Mesenchymal stem cell (in vitro differentiated cells and primary cell): ENCODE measurements at regions not wholly inside any gene's neighbourhood (a gene's known extent, or its start where the extent isn't known, plus 50 kb on each side); places are given as distances from the start of the nearest gene placed in this dataset.

Experiments used
- DNase-seq: peaks from one replicate; pipeline ENCODE4 v3.0.0-alpha.2; 2013
- H2AFZ ChIP-seq: one replicate; pipeline ENCODE4 v1.6.1; 2013; ENCODE audit warnings: low read depth, mild to moderate bottlenecking, control low read depth, inconsistent platforms, low read length, moderate library complexity
- H2AK5ac ChIP-seq: 2 replicates; pipeline ENCODE4 v1.6.1; 2013; ENCODE audit warnings: low read length, moderate library complexity, mild to moderate bottlenecking, inconsistent platforms; ENCODE audit not compliant: severe bottlenecking
- H2BK120ac ChIP-seq: one replicate; pipeline ENCODE4 v1.6.1; 2013; ENCODE audit warnings: low read depth, mild to moderate bottlenecking, inconsistent platforms, low read length, moderate library complexity
- H2BK12ac ChIP-seq, 2 experiments: one replicate each; pipeline ENCODE4 v1.6.1; 2013; ENCODE audit warnings: inconsistent platforms in 2 of 2, low read length in 2 of 2, mild to moderate bottlenecking in 2 of 2, moderate library complexity in 2 of 2, control low read depth in 1 of 2
- H2BK15ac ChIP-seq: one replicate; pipeline ENCODE4 v1.6.1; 2013; ENCODE audit warnings: mild to moderate bottlenecking, low read depth, inconsistent platforms; ENCODE audit not compliant: poor library complexity, severe bottlenecking
- H2BK5ac ChIP-seq: 2 replicates; pipeline ENCODE4 v1.6.1; 2013; ENCODE audit warnings: low read depth, mild to moderate bottlenecking, low read length, control low read depth, inconsistent platforms; ENCODE audit not compliant: poor library complexity, severe bottlenecking
- H3K14ac ChIP-seq, 2 experiments: one replicate each; pipeline ENCODE4 v1.6.1; 2013; ENCODE audit warnings: inconsistent platforms in 2 of 2, low read length in 2 of 2, control low read depth in 1 of 2, mild to moderate bottlenecking in 1 of 2, moderate library complexity in 1 of 2
- H3K18ac ChIP-seq, 2 experiments: one replicate each; pipeline ENCODE4 v1.6.1; 2013; ENCODE audit warnings: inconsistent platforms in 2 of 2, low read length in 2 of 2, control low read depth in 1 of 2, low read depth in 1 of 2, mild to moderate bottlenecking in 1 of 2
- H3K23ac ChIP-seq, 2 experiments: one replicate each; pipeline ENCODE4 v1.6.1; 2013; ENCODE audit warnings: inconsistent platforms in 2 of 2, low read length in 2 of 2, mild to moderate bottlenecking in 2 of 2, moderate library complexity in 2 of 2, control low read depth in 1 of 2
- H3K27ac ChIP-seq: 2 replicates; pipeline ENCODE4 v1.5.1; 2013; ENCODE audit warnings: mild to moderate bottlenecking, moderate library complexity, low read length, control low read depth, inconsistent platforms; ENCODE audit not compliant: poor library complexity, severe bottlenecking
- H3K27me3 ChIP-seq, 2 experiments: 2 replicates each; pipeline versions ENCODE4 v1.6.1 to v1.7.0; 2013; ENCODE audit warnings: low read length in 2 of 2, mild to moderate bottlenecking in 2 of 2, moderate library complexity in 2 of 2, control low read depth in 1 of 2, inconsistent platforms in 1 of 2; ENCODE audit not compliant: control insufficient read depth in 1 of 2, insufficient read depth in 1 of 2
- H3K36me3 ChIP-seq, 2 experiments: 2 replicates each; pipeline versions ENCODE4 v1.6.1 to v1.7.0; 2013; ENCODE audit warnings: low read length in 2 of 2, control low read depth in 1 of 2, inconsistent platforms in 1 of 2, low read depth in 1 of 2, mild to moderate bottlenecking in 1 of 2; ENCODE audit not compliant: insufficient read depth in 2 of 2, control insufficient read depth in 1 of 2
- H3K4ac ChIP-seq, 2 experiments: one replicate each; pipeline ENCODE4 v1.6.1; 2013; ENCODE audit warnings: inconsistent platforms in 2 of 2, low read length in 2 of 2, mild to moderate bottlenecking in 2 of 2, moderate library complexity in 2 of 2, control low read depth in 1 of 2, low read depth in 1 of 2
- H3K4me1 ChIP-seq: 2 replicates; pipeline ENCODE4 v1.6.1; 2013; ENCODE audit warnings: low read depth, low read length, control low read depth; ENCODE audit not compliant: control insufficient read depth, insufficient read depth
- H3K4me2 ChIP-seq: 2 replicates; pipeline ENCODE4 v1.6.1; 2013; ENCODE audit warnings: low read length, mild to moderate bottlenecking, inconsistent platforms; ENCODE audit not compliant: poor library complexity, severe bottlenecking
- H3K4me3 ChIP-seq, 2 experiments: 2 replicates each; pipeline versions ENCODE4 v1.5.1 to v1.7.0; 2013; ENCODE audit warnings: low read length in 2 of 2, mild to moderate bottlenecking in 2 of 2, control low read depth in 1 of 2, low read depth in 1 of 2; ENCODE audit not compliant: insufficient read depth in 1 of 2
- H3K79me1 ChIP-seq: replicated peaks from 2 replicates; pipeline ENCODE4 v1.6.1; 2013; ENCODE audit warnings: mild to moderate bottlenecking, control low read depth, low read length, inconsistent platforms; ENCODE audit not compliant: poor library complexity, severe bottlenecking
- H3K9ac ChIP-seq: 2 replicates; pipeline ENCODE4 v1.7.0; 2013; ENCODE audit warnings: mild to moderate bottlenecking, low read length, moderate library complexity
- H3K9me3 ChIP-seq: 2 replicates; pipeline ENCODE4 v1.7.0; 2013; ENCODE audit warnings: mild to moderate bottlenecking, low read length; ENCODE audit not compliant: control insufficient read depth
- H4K8ac ChIP-seq: one replicate; pipeline ENCODE4 v1.6.1; 2013; ENCODE audit warnings: inconsistent platforms, mild to moderate bottlenecking, low read length, moderate library complexity
- H4K91ac ChIP-seq: one replicate; pipeline ENCODE4 v1.6.1; 2013; ENCODE audit warnings: mild to moderate bottlenecking, low read length, inconsistent platforms
- WGBS: methylation state at CpG from one replicate; pipeline ENCODE4 v1.1.7; 2013; ENCODE audit warnings: mixed read lengths; 5-methylcytosine and 5-hydroxymethylcytosine counted together

DNA sequence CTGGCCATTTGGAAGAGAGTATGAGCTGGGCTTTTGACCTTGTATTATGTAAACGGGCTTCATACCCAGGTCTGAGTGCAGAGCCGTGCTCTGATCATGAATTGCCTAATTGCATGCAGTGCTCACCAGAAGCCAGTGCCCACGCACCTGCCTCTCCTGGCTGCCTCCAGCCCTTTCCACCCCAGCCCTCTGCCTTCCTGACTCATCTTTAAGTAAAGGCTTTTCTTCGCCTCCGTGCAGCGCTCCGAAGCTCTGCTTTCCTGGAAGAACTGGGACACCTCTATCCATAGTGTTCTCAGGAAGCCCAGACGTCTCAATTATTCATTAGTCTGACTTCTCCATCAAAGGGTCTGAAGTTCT lies 413.7 kb downstream of the PTPRU start:
- Histone ChIP-seq H3K27me3 (peaks cover 0 to 24% of the 10 kb centered on the region in 2 experiments), H4K8ac (no peak overlapping the region), H3K4me1 (peaks cover 8% of the 10 kb centered on the region), H2BK12ac (no peak overlapping the region), H3K23ac (no peak overlapping the region), H3K9me3 (no peaks in the 10 kb centered on the region), H2BK120ac (no peak overlapping the region), H3K14ac (no peak overlapping the region), H2BK5ac (no peak overlapping the region), H3K36me3 (no peaks in the 10 kb centered on the region), H3K79me1 (no peaks in the 10 kb centered on the region), H3K18ac (no peak overlapping the region), H2AFZ (no peak overlapping the region), H3K4me2 (no peak overlapping the region), H3K4me3 (no peak overlapping the region), H2BK15ac (no peak overlapping the region), H4K91ac (no peak overlapping the region), H3K27ac (no peak overlapping the region), H3K4ac (no peak overlapping the region), H2AK5ac (no peak overlapping the region), H3K9ac (no peak overlapping the region)
- 81% methylated on average over 8 of the region's 8 CpGs for WGBS
- DNase-seq: no peak

- Histone ChIP-seq H3K36me3 (no peaks in the 10 kb centered on the region), H3K18ac (no peak overlapping the region), H2AK5ac (no peak overlapping the region), H3K4ac (no peak overlapping the region), H3K23ac (no peak overlapping the region), H3K4me2 (no peak overlapping the region), H2BK12ac (no peak overlapping the region), H2BK15ac (no peak overlapping the region), H3K4me1 (peaks cover 8% of the 10 kb centered on the region), H3K27ac (no peak overlapping the region), H3K4me3 (no peak overlapping the region), H3K79me1 (no peaks in the 10 kb centered on the region), H2BK120ac (no peak overlapping the region), H2AFZ (no peak overlapping the region), H4K91ac (no peak overlapping the region), H3K9me3 (no peaks in the 10 kb centered on the region), H3K14ac (no peak overlapping the region), H3K9ac (no peak overlapping the region), H2BK5ac (no peak overlapping the region), H3K27me3 (peaks cover 0 to 23% of the 10 kb centered on the region in 2 experiments), H4K8ac (no peak overlapping the region)
- no peak for DNase-seq
- WGBS: 79% methylated on average over 15 of the region's 15 CpGs
Measured at GRCh38 chr1:29649189-29650040, 413.1 kb downstream of the PTPRU start.

DNA sequence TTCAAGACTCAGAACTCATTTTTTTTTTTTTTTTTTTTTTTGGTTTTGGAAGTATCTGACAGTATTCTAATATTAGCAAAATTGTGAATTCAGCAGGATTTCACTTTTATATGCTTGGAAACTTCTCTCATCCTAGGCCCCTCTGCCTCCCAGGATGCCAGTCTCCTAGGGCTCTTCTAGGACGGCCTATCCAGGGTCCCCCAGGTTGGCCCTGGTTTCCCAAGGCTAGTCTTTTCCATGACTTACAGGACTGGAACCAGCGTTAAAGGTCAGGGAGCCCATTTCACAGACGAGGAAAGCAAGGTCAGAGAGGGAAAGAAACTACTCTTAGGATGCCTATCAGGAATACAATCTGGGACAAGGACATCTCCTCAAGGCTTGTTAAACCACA lies 412.5 kb downstream of the PTPRU start:
- DNase-seq: no peak
- H3K79me1 ChIP-seq: no peaks in the 10 kb centered on the region
- no peak overlapping the region for H2BK120ac ChIP-seq
- no peak overlapping the region for H2BK15ac ChIP-seq
- H2AFZ ChIP-seq: no peak overlapping the region
- H2BK5ac ChIP-seq: no peak overlapping the region
- H3K18ac ChIP-seq: no peak overlapping the region
- H2BK12ac ChIP-seq: no peak overlapping the region
- H3K27ac ChIP-seq: no peak overlapping the region
- H3K27me3 ChIP-seq: peaks cover 0 to 20% of the 10 kb centered on the region in 2 experiments
- H3K9ac ChIP-seq: no peak overlapping the region
- no peak overlapping the region for H4K8ac ChIP-seq
- H4K91ac ChIP-seq: no peak overlapping the region
- H3K4me2 ChIP-seq: no peak overlapping the region
- no peak overlapping the region for H3K4me3 ChIP-seq
- H2AK5ac ChIP-seq: no peak overlapping the region
- H3K4ac ChIP-seq: no peak overlapping the region
- no peaks in the 10 kb centered on the region for H3K36me3 ChIP-seq
- H3K9me3 ChIP-seq: no peaks in the 10 kb centered on the region
- no peak overlapping the region for H3K23ac ChIP-seq
- WGBS: 80% methylated on average over 3 of the region's 3 CpGs
- H3K14ac ChIP-seq: no peak overlapping the region
- H3K4me1 ChIP-seq: peaks cover 8% of the 10 kb centered on the region

DNA sequence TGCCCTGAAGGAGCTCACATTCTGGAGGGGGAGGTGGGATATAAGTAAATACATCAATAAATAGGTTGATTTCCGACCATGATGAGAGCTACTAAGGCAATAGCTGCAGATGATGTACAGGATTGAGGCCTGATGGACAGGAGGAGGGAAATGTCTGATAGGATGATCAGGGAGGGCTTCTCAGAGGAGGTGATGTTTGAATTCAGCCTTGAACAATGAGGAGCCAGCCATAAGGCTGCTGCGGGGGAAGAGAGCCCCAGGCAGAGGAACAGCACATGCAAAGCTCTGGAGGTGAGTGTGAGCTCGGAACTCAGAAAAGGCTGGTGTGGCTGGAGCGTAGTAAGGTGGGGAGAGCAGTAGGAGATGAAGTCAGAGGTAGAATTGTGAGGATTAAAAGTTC lies 411.7 kb downstream of the PTPRU start:
- Histone ChIP-seq H3K4me2 (no peak overlapping the region), H3K36me3 (no peaks in the 10 kb centered on the region)

More for the DNA sequence above, 411.7 kb downstream of the PTPRU start:
- no peaks in the 10 kb centered on the region for H3K9me3 ChIP-seq
- 49% methylated on average over 3 of the region's 4 CpGs for WGBS
- no peak overlapping the region for H2AFZ ChIP-seq
- H4K91ac ChIP-seq: no peak overlapping the region
- H3K79me1 ChIP-seq: no peaks in the 10 kb centered on the region
- H3K14ac ChIP-seq: no peak overlapping the region
- H2BK120ac ChIP-seq: no peak overlapping the region
- peaks cover 8% of the 10 kb centered on the region for H3K4me1 ChIP-seq
- H3K18ac ChIP-seq: no peak overlapping the region
- no peak overlapping the region for H2AK5ac ChIP-seq
- H2BK15ac ChIP-seq: no peak overlapping the region
- DNase-seq: no peak
- no peak overlapping the region for H3K4ac ChIP-seq
- H2BK5ac ChIP-seq: no peak overlapping the region
- H2BK12ac ChIP-seq: no peak overlapping the region
- no peak overlapping the region for H3K23ac ChIP-seq
- no peak overlapping the region for H4K8ac ChIP-seq
- H3K27me3 ChIP-seq: peaks cover 0 to 16% of the 10 kb centered on the region in 2 experiments
- no peak overlapping the region for H3K9ac ChIP-seq
- no peak overlapping the region for H3K4me3 ChIP-seq
- H3K27ac ChIP-seq: no peak overlapping the region
